Epithelial cell of proximal tubule (primary cell): ENCODE measurements at regions not wholly inside any gene's neighbourhood (a gene's known extent, or its start where the extent isn't known, plus 50 kb on each side); places are given as distances from the start of the nearest gene placed in this dataset.

Source experiments
- DNase-seq: peaks from one replicate; pipeline ENCODE4 v3.0.0-alpha.2; 2011; ENCODE audit warnings: low read depth
- H3K4me3 ChIP-seq: 2 replicates; pipeline ENCODE4 v1.5.1; 2011; ENCODE audit warnings: low read depth, mild to moderate bottlenecking, low read length
- CTCF ChIP-seq: conservative IDR thresholded peaks from 2 replicates; pipeline ENCODE4 v1.5.1; 2012; ENCODE audit warnings: low read depth, mild to moderate bottlenecking, low read length

GRCh38 chr9:115651461-115651860, 502.1 kb upstream of the PAPPA start:
- DNase-seq, result no peak
- TF ChIP-seq CTCF, result no peak
- no peak overlapping the region for H3K4me3 ChIP-seq

- no peak overlapping the region for H3K4me3 ChIP-seq
- no peak for TF ChIP-seq CTCF
- DNase-seq, result no peak
Measured at GRCh38 chr9:115653171-115653606, 500.4 kb upstream of the PAPPA start.

- no peak for DNase-seq
- TF ChIP-seq CTCF, result no peak
- H3K4me3 ChIP-seq, result no peak overlapping the region
Measured at GRCh38 chr9:115657695-115658094, 495.9 kb upstream of the PAPPA start.

- TF ChIP-seq CTCF, result no peak
- H3K4me3 ChIP-seq, result no peak overlapping the region
- DNase-seq, result no peak
Measured at GRCh38 chr9:115665519-115665918, 488.1 kb upstream of the PAPPA start.

- no peak overlapping the region for H3K4me3 ChIP-seq
- no peak for TF ChIP-seq CTCF
- peak; percentile 82 for DNase-seq
Measured at GRCh38 chr9:115668521-115668920, 485.1 kb upstream of the PAPPA start.

- no peak for DNase-seq
- H3K4me3 ChIP-seq, result no peak overlapping the region
- TF ChIP-seq CTCF, result no peak
Measured at GRCh38 chr9:115671236-115671962, 482.2 kb upstream of the PAPPA start.

GRCh38 chr9:115671963-115672305, 481.7 kb upstream of the PAPPA start:
- DNase-seq, result no peak
- TF ChIP-seq CTCF, result no peak
- H3K4me3 ChIP-seq, result no peak overlapping the region
